Adrenal gland (tissue), 9 donors: ENCODE measurements at regions not wholly inside any gene's neighbourhood (a gene's known extent, or its start where the extent isn't known, plus 50 kb on each side); places are given as distances from the start of the nearest gene placed in this dataset.

Experiments
- DNase-seq, 7 donors: peaks; one replicate each; pipeline ENCODE4 v3.0.0-alpha.2; 2019 to 2020
- H3K27ac ChIP-seq, 5 donors: fragments of 200-600 bp; sonication (generic) in 4 of 5; 1 replicate in 3 of 5; 2 replicates in 2 of 5; pipeline versions ENCODE4 v1.5.1 to v1.8.0; 2016 to 2020; ENCODE audit warnings: mild to moderate bottlenecking in 1 of 5
- H3K27me3 ChIP-seq: fragments of 200-600 bp; 2 replicates; pipeline ENCODE4 v1.8.0; 2021
- H3K36me3 ChIP-seq, 2 donors: fragments of 200-600 bp; replicated peaks in 1 of 2; 1 replicate in 1 of 2; 2 replicates in 1 of 2; pipeline versions ENCODE4 v1.5.1 to v1.8.0; 2018 to 2022
- H3K4me1 ChIP-seq, 2 donors: fragments of 200-600 bp; replicated peaks in 1 of 2; 1 replicate in 1 of 2; 2 replicates in 1 of 2; pipeline versions ENCODE4 v1.5.1 to v1.8.0; 2018 to 2021
- H3K4me3 ChIP-seq, 4 donors: fragments of 200-600 bp; sonication (generic) in 3 of 4; one replicate each; pipeline ENCODE4 v1.5.1; 2016 to 2018
- H3K9me3 ChIP-seq, 3 donors: fragments of 200-600 bp; sonication (generic) in 1 of 3; replicated peaks in 1 of 3; 1 replicate in 2 of 3; 2 replicates in 1 of 3; pipeline versions ENCODE4 v1.5.1 to v1.8.0; 2016 to 2021
- POLR2A ChIP-seq, 2 donors: fragments of 450-650 bp; IDR thresholded peaks; one replicate each; pipeline ENCODE4 v1.6.1; 2017; ENCODE audit warnings: antibody characterized with exemption in 2 of 2, mild to moderate bottlenecking in 2 of 2, moderate library complexity in 1 of 2
- WGBS, 4 donors: extraction: QIAGEN DNeasy Blood & Tissue Kit in 2 of 4; methylation state at CpG; one replicate each; pipeline versions ENCODE4 v1.1.5 to v1.1.7; 2013 to 2017; 5-methylcytosine and 5-hydroxymethylcytosine counted together
- intact Hi-C, 2 donors: fragments of 100-400 bp; cut with DNase I; formaldehyde crosslinking; loops; one replicate each; pipeline versions ENCODE4 v1.14.1 to v1.15.0; 2022 to 2023
- TF ChIP-seq, protein P1 (sequence below), 6 experiments: fragments of 450-650 bp in 4 of 6; fragments of 200-600 bp in 2 of 6; sonication (generic) in 1 of 6; IDR thresholded peaks; 1 replicate in 5 of 6; 2 replicates in 1 of 6; pipeline versions ENCODE4 v1.5.1 to v1.8.0; 2016 to 2021; ENCODE audit warnings: antibody characterized with exemption in 6 of 6, mild to moderate bottlenecking in 2 of 6, moderate library complexity in 1 of 6
- donor health status: healthy with polysubstance abuse.
- donor health status: Bipolar disorder and iron deficiency.
- donor health status: DM: yes; HTN: yes; CAD: no.
- donor health status: DM: no; HTN: no; CAD: no.
- donor health status: DM: no; HTN: no; CAD: no.

DNA sequence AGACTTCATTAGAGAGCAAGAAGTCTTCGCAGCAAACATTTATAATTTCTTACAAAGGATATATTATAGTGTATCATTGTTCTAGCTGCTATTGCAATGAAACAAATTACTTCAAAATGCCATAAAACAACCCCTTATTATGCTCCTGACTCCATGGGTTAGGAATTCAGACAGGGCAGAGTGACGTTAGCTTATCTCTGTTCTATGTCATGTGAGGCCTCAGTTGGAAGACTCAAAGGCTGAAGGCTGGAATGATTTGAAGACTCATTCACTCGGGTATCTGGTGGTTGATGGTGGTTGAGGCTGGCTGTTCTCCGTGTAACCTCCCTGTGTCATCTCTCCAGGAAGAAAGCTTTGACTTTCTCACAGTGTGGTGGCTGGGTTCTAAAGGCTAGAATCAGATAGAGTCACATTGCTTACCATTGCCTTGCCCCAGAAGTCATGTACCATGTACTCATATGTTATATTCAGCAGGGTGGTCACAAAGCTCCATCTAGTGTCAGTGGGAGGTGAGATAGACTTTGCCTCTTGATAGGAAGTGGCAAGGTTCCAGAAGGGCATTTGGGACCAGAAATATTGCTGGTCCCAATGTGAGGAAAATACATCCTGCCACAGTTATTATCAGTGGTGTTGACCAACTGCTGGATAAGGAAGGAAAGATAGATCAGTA lies 226.9 kb downstream of the TMEM38B start:
- no peaks in the 10 kb centered on the region for H3K9me3 ChIP-seq
- TF ChIP-seq, protein P1, sequence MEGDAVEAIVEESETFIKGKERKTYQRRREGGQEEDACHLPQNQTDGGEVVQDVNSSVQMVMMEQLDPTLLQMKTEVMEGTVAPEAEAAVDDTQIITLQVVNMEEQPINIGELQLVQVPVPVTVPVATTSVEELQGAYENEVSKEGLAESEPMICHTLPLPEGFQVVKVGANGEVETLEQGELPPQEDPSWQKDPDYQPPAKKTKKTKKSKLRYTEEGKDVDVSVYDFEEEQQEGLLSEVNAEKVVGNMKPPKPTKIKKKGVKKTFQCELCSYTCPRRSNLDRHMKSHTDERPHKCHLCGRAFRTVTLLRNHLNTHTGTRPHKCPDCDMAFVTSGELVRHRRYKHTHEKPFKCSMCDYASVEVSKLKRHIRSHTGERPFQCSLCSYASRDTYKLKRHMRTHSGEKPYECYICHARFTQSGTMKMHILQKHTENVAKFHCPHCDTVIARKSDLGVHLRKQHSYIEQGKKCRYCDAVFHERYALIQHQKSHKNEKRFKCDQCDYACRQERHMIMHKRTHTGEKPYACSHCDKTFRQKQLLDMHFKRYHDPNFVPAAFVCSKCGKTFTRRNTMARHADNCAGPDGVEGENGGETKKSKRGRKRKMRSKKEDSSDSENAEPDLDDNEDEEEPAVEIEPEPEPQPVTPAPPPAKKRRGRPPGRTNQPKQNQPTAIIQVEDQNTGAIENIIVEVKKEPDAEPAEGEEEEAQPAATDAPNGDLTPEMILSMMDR (IDR thresholded peaks at IDR 0.05) = no peak
- no peak for TF ChIP-seq POLR2A (IDR thresholded peaks at IDR 0.05)
- WGBS, 4 donors = 49 to 80% (median 64%) methylated on average over 4 of the region's 4 CpGs
- H3K27me3 ChIP-seq = no peaks in the 10 kb centered on the region
- no peaks in the 10 kb centered on the region for H3K4me1 ChIP-seq
- H3K36me3 ChIP-seq = no peaks in the 10 kb centered on the region
- intact Hi-C loops = no loop called here
- no peak overlapping the region for H3K27ac ChIP-seq
- DNase-seq = no peak
- no peak overlapping the region for H3K4me3 ChIP-seq

DNA sequence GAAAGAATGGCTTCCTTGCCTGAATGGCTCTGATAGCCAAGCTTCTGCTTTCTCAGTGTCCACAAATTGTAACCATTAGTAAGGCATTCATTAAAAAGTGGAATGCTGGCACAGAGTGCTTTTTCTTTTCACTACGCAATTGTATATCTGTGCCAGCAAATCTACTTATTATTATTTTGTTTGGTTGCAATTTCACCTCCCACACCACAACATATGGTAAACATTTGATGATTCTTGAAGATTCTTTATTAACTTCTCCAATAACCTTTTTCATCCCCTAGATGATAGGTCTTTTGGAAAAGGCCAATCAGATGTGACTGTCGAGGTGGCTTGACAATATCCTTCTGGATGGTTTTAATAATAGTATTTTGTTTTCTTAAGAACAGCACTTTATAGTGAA lies 234.1 kb downstream of the TMEM38B start:
- intact Hi-C loops = no loop called here
- H3K4me1 ChIP-seq = no peaks in the 10 kb centered on the region
- no peaks in the 10 kb centered on the region for H3K27me3 ChIP-seq
- no peaks in the 10 kb centered on the region for H3K9me3 ChIP-seq
- no peak overlapping the region for H3K27ac ChIP-seq
- no peaks in the 10 kb centered on the region for H3K36me3 ChIP-seq
- H3K4me3 ChIP-seq = no peak overlapping the region
- WGBS, 4 donors = 79 to 82% (median 81%) methylated on average over 2 of the region's 2 CpGs
- no peak for TF ChIP-seq POLR2A (IDR thresholded peaks at IDR 0.05)
- TF ChIP-seq, protein P1 (IDR thresholded peaks at IDR 0.05) = no peak
- DNase-seq = no peak

DNA sequence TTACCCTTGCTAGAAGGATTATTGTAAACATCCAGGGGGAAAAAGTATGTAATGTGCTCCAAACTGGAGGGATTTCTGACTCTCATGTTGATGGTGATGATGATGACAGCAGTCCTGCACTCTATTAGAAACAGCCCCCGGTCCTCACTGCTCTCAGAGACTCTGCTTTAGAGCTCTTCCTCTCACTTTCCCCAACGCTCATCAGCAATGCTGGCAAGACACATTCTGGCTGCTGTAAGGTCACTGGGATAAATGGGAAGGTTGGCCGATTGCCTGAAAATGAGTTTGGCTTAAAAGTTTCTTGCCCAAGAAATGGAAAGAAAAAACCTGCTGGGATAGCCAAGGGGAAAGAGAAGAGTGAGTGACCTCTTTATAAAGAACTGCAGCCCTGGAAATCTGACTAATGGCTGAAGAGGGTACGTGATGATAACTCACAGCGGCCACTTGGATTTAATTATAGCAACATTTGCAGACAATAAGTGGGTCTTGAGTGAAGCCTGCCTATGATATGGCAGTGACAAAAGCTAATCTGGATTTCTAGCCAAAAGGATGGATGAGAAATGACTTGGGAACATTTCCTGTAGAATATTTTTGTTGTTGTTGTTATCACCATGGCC lies 235.8 kb downstream of the TMEM38B start:
- DNase-seq = peak; percentile 18 to 56 (median 30)
- 28 to 46% (median 38%) methylated on average over 5 of the region's 5 CpGs for WGBS, 4 donors
- no peak overlapping the region for H3K27ac ChIP-seq
- H3K27me3 ChIP-seq = no peaks in the 10 kb centered on the region
- H3K9me3 ChIP-seq = no peaks in the 10 kb centered on the region
- H3K4me3 ChIP-seq = no peak overlapping the region
- no peaks in the 10 kb centered on the region for H3K4me1 ChIP-seq
- H3K36me3 ChIP-seq = no peaks in the 10 kb centered on the region
- no peak for TF ChIP-seq POLR2A (IDR thresholded peaks at IDR 0.05)
- TF ChIP-seq, protein P1 (IDR thresholded peaks at IDR 0.05) = no peak
- intact Hi-C loops = no loop called here

DNA sequence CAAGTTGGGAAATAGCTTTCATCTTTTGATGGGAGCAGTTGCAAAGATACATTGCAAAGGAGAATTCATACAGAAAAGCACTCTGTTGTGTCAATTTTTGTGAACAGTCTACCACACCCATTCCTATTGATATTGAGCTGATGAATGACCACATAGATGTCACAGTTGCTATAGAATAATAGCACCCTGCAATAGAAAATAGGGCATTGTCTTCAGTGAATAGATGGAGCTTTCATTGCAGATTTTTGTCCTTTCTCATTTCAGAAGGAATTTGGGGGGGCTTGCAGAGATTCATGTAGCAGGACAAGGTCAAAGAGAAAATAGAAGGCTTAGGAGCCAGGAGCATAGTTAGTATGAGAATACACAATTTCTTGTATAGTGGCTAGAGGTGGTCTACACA lies 237.9 kb downstream of the TMEM38B start:
- Histone ChIP-seq H3K36me3 (no peaks in the 10 kb centered on the region), H3K27ac (no peak overlapping the region), H3K27me3 (no peaks in the 10 kb centered on the region), H3K4me3 (no peak overlapping the region), H3K4me1 (no peaks in the 10 kb centered on the region), H3K9me3 (no peaks in the 10 kb centered on the region)
- no peak for DNase-seq
- TF ChIP-seq, protein P1 (IDR thresholded peaks at IDR 0.05) = no peak
- TF ChIP-seq POLR2A (IDR thresholded peaks at IDR 0.05) = no peak
- intact Hi-C loops = no loop called here
